HG02759 (cell line): ENCODE measurements at regions not wholly inside any gene's neighbourhood (a gene's known extent, or its start where the extent isn't known, plus 50 kb on each side); places are given as distances from the start of the nearest gene placed in this dataset.

ENCODE experiments used
- ATAC-seq: cut with Tn5 transposase; IDR thresholded peaks from one replicate; pipeline ENCODE4 v1.9.1; 2021; ENCODE audit warnings: mild to moderate bottlenecking, moderate library complexity; ENCODE audit not compliant: unreplicated experiment

DNA sequence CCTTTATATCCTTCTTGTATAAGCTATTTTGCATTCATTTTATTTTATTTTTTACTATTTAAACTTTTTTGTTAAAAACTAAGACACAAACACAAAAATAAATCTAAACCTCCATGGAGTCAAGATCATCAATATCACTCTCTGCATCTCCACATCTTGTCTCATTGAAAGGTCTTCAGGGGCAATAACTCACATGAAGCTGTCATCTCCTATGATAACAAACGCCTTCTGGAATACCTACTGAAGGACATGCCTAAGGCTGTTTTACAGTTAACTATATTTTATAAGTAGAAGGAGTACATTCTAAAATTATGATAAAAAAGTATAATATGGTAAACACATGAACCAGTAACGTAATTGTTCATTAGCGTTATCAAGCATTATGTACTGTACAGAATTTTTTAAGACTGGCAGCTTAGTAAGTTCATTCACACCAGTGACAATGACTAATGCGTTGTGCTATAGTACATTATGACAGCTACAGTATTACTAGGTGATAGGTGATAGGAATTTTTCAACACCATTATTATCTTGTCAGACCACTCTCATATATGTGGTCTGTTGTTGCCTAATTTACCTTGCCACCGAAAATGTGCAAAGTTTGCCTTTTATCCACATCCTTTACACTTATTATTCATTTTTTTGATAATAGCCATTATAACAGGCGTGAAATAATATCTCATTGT is 390.7 kb upstream of the SLITRK1 start:
- no peak for ATAC-seq

DNA sequence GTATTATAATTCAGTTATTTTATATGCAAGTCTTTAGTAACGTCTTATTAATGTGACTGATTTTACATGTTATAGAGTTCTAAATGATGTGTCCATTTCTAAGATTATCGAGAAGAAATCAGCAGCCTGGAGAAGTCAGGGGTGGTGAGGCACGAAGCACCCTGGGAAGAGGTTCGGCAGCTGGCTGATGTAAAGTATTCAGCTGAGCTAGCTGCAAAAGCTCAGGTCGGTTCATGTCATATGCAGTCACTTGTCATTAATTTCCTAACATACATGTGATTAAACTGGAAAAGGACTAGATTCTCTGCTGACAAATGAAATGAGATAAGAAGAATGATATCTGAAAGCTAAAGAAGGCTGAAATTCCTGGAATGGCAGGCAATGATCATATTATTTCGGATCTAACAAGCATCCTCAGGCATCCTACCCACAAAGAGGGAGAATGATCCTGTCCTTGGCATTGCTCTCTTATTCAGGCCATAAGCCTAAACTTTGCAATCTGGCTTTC is 383.0 kb upstream of the SLITRK1 start:
- ATAC-seq: no peak

DNA sequence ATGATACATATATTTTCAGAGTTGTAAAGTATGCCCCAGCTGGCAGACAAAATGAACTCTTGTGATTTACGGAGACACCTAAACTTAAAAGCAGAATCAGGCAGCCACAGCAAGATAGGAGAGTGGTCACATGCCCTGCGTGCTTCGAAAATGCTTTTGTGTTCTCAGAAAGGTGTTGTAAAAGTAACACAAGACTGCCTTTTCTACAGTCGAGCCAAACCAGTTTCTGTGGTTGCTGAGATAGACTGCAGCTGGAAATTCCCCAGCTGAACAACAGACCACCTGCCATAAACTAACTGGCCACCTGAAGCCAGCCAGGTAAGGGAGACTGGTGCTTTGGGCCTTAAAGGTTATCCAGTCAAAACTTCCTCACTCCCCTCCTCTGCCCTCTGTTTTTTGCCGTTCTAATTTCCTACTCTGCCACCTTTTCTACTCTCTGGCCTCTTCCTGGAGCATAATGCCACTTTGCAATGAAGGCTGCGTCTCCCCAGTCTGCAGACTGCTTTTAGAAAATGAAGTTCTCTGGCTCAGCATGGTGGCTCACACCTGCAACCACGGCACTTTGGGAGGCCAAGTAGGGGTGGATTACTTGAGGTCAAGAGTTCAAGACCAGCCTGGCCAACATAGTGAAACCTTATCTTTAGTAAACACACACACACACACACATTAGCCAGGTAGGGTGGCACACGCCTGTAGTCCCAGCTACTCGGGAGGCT is 381.2 kb upstream of the SLITRK1 start:
- no peak for ATAC-seq

DNA sequence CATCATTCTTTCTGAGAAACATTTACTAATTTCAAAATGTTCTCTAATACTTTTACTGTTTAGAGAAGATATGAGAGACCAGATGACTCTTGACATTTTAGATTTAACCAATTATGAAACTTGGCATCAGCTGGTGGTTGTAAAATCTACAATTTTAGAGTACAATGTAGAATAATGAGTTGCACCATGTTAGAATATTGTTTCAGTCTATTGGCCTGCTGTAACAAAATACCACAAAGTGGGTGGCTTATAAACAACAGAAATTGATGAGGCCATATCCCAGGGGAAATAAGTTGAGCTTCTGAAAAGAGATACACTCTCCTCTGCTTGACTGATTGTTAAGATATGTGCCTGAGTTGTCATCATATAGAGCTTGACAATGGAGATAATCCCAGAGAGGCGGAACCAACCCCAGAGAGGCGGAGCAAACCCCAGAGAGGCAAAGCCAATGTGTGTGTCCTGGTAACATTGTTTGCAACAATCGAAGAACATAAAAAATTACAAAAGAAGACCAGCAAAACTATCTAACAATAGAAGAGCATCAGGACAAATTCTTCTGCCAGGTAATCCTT is 373.0 kb upstream of the SLITRK1 start:
- no peak for ATAC-seq

DNA sequence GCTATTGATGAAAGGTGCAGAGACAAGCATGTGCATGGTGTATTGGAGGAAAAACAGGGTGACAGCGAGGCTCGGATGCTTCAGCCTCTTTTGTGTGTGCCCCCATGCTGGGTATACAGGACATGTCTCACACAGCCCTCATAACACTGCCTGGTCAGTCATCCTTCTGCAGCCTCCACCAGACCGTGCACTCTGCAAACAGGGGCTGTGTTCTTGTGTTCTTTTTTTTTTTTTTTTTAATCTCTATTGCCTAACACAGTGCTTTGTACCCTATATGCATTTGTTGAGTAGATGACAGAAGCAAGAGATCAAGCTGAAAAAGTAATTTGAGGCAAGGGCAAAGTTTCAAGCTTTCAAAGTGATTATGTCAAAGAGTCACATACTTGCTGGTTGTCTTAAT is 367.2 kb upstream of the SLITRK1 start:
- ATAC-seq: no peak

DNA sequence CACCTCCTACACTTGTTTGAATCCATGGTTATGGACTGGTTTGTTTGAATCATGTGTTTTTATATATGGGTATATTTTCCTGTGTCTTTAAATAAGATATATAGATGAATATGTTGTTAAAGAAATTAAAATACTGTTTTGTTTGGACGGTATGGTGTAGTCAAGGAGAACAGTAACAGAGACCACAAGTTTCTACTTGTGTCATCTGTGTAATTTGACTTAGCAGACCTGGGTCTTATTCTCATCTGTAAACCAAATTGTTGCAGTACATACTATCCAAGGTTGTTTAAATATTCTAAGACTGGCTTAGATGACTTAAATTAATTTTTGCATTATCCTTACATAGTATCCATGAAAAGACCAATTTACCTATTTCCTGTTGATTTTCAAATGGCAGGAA is 361.1 kb upstream of the SLITRK1 start:
- no peak for ATAC-seq

DNA sequence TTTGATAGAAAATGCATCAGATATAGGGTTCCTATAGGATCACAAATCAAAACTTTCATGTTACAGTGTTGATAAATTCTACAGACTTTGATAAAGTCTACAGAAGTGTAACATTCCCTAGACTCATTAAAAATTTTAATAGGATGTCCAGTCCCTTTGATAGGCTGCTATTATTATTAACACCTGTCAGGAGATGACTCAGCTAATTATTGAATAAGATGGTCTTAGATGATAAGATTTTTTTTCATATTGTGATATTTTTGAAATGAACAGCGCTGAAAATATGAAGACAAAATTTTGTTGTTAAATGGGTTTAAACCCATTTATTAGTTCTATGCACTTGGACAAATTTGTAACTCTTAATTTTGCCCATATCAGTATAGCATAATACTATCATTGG is 356.8 kb upstream of the SLITRK1 start:
- no peak for ATAC-seq

DNA sequence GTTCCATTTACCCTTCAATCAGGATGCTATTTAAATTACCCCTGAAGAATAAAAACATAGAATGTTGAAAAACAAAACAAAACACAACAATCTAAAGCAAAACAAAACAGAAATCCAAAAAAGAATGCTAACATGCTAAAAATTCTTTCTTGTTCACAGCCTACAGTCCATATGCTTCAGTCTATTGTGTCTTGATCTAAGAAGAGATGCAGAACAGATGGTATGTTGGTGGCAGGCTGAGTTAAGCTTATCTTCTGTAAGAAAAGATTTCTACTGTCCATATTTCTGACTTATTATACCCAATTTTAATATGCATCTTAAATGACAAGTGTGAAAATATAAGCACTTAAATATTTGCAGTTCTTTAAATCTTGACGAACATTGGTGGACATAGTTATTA is 356.1 kb upstream of the SLITRK1 start:
- no peak for ATAC-seq

DNA sequence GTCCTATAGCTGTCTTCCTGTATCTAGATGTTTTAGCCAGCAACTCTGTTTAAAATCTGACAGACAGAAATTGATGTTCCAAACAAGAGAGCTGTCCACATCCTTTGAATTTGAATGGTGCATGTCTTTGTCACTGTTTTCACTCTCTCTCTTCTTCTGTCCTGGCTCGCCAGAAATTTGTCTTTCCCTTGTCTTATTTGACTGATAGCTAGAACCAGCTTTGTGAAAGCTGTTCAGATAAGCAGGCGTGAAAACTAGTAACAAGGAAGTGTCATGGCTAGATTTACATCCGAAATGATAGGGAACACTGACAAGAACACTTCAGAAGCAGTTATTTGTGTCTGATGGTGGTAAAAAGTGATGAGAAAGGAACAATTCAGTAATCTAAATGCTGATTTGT is 354.9 kb upstream of the SLITRK1 start:
- ATAC-seq: no peak

DNA sequence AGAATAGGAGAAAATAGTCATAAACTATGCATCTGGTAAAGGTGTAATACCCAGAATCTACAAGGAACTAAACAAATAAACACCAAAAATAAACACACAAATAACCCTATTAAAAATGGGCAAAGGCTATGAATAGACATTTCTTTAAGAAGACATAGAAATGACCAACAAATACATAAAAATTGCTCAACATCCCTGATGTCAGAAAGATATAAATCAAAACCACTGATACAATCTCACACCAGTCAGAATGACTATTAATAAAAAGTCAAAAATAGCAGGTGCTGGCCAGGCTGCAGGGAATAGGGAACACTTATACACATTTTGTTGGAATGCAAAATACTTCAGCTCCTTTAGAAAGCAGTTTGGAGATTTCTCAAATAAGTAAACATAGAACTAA is 352.1 kb upstream of the SLITRK1 start:
- ATAC-seq: no peak

DNA sequence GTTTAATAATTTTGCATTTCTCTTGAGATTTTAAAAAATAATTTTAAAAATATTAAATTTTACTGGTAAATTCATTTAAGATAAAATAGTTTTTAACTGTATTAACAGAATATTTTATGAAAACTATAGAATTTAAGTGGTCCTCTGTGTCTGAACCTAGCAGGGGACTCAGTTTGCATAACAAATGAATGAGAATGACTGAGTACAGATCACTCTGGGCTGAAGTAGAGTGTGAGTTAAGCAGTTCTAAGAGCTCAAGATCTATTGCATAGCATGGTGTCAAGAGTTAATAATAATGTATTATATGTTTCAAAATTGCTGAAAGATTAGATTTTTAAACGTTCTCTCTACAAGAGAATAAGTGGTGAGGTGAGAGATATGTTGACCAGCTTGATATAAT is 348.3 kb upstream of the SLITRK1 start:
- ATAC-seq: no peak

DNA sequence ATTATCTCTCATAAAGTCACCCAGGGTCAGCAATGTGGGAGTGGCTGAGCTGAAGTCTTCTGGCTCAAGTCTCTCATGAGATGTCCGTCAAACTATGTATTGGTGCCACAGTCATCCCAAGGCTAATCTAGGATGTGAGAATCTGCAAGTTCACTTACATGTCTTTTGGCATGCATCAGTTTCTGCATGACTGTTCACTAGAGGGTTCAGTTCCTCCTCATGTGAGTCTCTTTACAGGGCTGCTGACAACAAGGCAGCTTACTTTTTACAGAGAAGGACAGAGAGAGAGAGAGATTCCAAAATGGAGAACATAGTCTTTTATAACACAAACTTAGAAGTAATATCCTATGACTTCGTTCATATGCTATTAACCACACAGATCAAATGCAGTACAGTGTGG is 328.8 kb upstream of the SLITRK1 start:
- no peak for ATAC-seq

DNA sequence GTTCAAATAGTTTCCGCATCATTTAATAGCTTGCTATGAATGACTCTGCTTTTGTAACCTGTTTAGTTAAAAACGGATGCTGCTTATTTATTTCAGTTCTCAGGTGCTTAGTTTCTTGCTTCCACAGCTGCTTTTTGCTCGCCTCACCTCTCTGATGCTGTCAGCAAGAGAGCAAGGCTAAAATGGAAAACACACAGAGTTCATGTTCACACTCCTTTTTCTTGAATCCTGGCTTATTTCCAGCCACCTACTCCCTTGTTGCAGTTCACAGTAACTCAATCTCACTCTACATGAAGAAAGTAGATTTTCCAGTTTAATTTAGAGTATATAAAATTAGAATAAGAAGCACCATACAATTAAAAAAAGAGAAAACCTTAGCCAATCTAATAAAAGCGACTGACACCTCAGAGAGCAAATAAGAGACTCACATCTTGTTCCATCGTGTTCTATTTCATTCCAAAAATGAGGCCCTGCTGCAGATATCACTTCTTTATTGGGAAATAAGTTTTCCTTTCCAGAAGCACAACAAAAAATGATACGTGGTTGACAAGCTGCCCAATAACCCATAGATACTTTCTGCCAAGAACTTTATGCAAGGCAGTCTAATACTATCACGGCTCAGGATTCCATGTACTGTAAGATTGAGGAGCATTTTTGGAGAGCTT is 326.1 kb upstream of the SLITRK1 start:
- no peak for ATAC-seq

DNA sequence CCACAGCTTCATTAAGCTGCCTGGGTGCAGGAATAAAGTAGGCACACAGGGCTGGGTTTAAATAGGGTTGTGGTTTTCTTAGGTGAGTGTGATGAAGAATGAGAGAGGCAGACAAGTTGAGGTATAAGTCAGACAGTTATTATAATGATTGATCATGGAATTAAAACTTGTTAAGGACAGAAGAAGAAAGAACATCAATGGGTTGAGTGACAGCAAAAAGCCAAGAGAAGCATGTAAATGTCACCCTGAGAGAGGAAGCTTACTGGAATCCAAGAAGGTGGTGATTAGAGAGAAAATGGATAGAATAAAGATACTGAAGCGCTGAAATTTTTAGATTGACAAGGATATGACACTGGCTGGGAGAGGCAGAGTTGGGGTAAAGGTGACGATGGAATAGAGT is 325.2 kb upstream of the SLITRK1 start:
- ATAC-seq: no peak

DNA sequence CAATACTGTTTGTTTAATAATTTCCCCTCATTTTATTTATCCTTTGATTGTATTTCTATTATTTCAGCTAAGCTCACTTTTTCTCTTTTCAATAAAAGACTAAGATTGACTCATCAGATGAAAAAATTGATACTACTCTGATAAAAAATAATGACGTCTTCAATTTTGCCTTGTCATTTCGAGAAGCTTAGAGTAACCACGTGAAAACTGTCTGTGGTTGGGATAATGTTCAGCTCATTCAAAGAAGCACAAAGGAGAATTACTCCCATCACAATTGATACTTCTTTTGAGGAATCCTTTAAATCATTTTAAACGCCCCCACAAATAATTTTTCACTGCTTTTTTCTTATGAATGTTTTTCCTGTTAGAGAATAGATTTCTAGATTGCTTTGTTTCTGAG is 318.7 kb upstream of the SLITRK1 start:
- ATAC-seq: no peak

DNA sequence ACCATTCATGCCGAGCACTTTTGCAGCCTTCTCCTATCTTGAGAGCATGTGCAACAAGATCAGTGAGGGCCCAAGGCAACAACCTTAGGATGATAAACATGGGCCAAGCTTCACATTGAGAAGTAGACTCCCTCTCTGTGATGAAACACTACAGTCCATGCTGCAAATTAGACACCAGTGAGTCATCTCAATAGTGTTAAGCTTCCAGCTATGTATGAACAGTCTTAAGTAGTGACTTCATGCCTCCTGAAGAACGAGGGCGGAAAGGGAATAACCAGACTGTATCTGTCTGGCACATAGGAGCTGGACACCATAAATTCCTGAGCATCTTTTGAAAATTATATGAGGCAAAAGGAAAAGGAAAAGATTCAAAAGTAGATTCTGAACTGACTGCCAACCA is 309.9 kb upstream of the SLITRK1 start:
- ATAC-seq: no peak

DNA sequence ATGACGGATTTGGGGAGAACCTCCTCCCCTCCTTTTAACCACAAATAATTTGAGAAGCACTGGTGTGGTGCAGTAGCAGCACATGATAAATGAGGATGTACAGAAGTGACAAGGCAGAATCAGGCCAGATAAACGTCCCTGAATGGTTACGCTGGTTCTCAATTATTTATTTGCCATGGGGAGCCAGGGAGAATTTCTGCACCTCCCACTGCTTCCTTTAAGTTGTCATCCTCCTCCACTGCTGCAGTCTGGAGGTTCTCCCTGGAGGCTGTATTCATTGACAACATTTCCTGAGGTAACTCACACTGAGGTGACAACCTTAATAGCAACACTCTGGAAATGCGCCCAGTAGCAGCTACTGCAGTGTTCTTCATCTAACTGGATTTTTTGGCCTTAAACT is 308.9 kb upstream of the SLITRK1 start:
- no peak for ATAC-seq

DNA sequence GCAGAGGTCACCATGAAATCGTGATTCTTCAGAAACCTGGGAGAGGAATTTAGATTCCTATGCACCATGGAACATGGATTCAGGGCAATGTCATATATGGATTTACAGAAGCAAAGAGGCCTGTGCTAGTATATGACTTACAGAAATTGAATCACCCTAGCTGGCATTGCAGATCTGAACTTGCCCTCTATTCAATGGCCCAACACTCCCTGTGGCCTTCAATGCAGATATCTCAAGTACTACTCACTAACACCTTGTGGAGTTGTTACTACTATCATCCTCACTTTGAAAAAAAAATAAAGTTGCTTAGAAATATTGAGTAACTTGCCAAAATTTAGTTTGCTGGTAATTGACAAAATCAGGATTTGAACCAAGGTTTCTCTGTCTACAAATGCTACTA is 305.4 kb upstream of the SLITRK1 start:
- no peak for ATAC-seq

DNA sequence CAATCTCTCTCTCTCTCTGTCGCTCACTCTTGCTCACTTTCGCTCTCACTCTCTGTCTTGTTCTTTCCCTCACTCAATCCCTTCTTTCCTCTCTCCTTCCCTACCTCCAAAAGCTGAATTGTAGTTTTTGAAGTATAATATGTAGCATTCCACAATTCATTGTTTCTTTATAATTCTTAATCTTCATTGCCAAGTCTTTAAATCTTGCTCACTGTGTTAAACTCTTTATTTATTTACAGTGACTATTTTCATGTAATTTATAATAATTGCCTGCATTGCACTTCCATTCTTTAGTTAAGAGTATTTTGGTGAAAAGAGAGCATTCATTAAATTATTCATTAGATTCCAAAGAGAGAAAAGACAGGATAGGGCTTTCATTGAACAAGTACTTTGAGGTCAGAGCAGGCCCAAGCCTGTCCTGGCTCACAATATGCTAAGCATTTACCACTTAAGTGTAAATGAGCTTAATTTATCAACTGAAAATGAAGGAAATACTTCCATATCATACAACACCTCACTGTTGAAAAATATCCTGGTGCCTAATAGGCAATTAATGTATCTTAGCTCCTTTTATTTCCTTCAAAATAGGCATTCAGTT is 257.4 kb upstream of the SLITRK1 start:
- no peak for ATAC-seq

DNA sequence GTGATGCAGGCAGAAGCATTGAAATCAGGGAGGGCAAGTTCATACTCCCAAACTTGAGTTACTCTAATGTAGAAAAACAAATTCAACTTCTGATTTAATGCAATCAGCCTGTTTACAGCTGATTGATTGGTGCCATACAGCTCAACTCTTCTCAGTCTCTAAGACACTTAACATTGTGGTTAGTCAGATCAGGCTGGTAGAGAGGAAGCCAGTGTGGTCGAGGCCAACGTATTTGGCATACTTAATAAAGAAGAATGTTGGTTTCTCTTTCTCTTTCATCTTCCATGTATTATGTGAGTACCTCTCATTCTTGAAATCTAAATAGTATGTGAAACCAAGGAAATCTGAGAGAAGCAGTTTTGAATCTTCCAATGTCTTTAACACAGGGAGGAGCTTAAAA is 255.0 kb upstream of the SLITRK1 start:
- ATAC-seq: peak; percentile 99

DNA sequence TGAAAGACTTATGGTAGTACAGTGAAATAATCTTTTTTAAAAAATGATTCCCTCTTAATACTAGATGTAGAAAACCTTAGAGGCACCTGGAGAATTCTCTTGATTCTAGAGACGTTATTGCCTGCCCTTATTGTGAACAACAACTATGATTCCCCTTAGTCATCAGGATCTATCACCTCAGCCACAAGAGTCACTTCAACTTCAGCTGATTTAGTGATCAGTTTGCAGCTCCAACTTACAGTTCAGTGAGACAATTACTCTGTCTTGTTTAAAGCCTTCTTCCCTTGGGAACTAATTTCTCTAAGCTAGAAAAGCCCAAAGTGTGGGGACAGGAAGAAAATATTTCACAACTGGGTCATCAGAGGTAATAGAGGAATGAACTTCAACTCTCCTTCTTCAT is 254.3 kb upstream of the SLITRK1 start:
- ATAC-seq: peak; percentile 14
